ENCODE measurements at regions not wholly inside any gene's neighbourhood (a gene's known extent, or its start where the extent isn't known, plus 50 kb on each side); places are given as distances from the start of the nearest gene placed in this dataset.
A peak's percentile ranks its signal among the peaks of the same experiment; 100 is the strongest.
"Not testable (repeated sequence)": the region's sequence is repeated elsewhere in the genome, so short reads cannot be mapped to it uniquely, and the experiment has no call there.

GRCh38 chr5:90131383-90132133 is 278.0 kb downstream of the CETN3 start:
- peak in 4 of 14 donors; percentile 3 to 29 (median 7) for DNase-seq

GRCh38 chr5:90128551-90128950 is 281.0 kb downstream of the CETN3 start:
- no peak for DNase-seq

GRCh38 chr5:90119531-90119971 is 290.0 kb downstream of the CETN3 start:
- DNase-seq: no peak

GRCh38 chr5:90117005-90117404 is 292.6 kb downstream of the CETN3 start:
- DNase-seq: no peak

GRCh38 chr5:90113108-90113507 is 296.4 kb downstream of the CETN3 start:
- DNase-seq: no peak

GRCh38 chr5:90112033-90112692 is 297.4 kb downstream of the CETN3 start:
- DNase-seq: no peak

- DNase-seq: no peak
Measured at GRCh38 chr5:90111364-90112032, 298.1 kb downstream of the CETN3 start.

- no peak for DNase-seq
Measured at GRCh38 chr5:90109285-90109684, 300.3 kb downstream of the CETN3 start.

- DNase-seq: no peak
Measured at GRCh38 chr5:90099099-90099498, 310.5 kb downstream of the CETN3 start.

GRCh38 chr5:90097082-90097477 is 312.5 kb downstream of the CETN3 start:
- DNase-seq: no peak

GRCh38 chr5:90096415-90097081 is 313.0 kb downstream of the CETN3 start:
- no peak for DNase-seq

GRCh38 chr5:90095292-90096060 is 314.1 kb downstream of the CETN3 start:
- no peak for DNase-seq

GRCh38 chr5:90093751-90094485 is 315.6 kb downstream of the CETN3 start:
- DNase-seq: no peak

GRCh38 chr5:90092734-90093133 is 316.8 kb downstream of the CETN3 start:
- no peak for DNase-seq

- no peak for DNase-seq
Measured at GRCh38 chr5:90084342-90084741, 325.2 kb downstream of the CETN3 start.

GRCh38 chr5:90073026-90073570 is 336.5 kb downstream of the CETN3 start:
- DNase-seq: not testable (repeated sequence)

- DNase-seq: no peak
Measured at GRCh38 chr5:90071656-90072055, 337.9 kb downstream of the CETN3 start.

GRCh38 chr5:90071066-90071465 is 338.5 kb downstream of the CETN3 start:
- no peak for DNase-seq

GRCh38 chr5:90066920-90067319 is 342.6 kb downstream of the CETN3 start:
- no peak for DNase-seq

GRCh38 chr5:90056911-90057705 is 352.4 kb downstream of the CETN3 start:
- no peak for DNase-seq
